Sigmoid colon (tissue), 6 donors: ENCODE measurements at regions not wholly inside any gene's neighbourhood (a gene's known extent, or its start where the extent isn't known, plus 50 kb on each side); places are given as distances from the start of the nearest gene placed in this dataset.

Experiments
- DNase-seq: peaks from one replicate; pipeline ENCODE4 v3.0.0-alpha.2; 2019
- H3K27ac ChIP-seq, 4 donors: fragments of 200-600 bp; sonication (generic); one replicate each; pipeline ENCODE4 v1.5.1; 2016 to 2019; ENCODE audit warnings: mild to moderate bottlenecking in 1 of 4
- H3K27me3 ChIP-seq, 3 donors: fragments of 200-600 bp; sonication (generic); one replicate each; pipeline ENCODE4 v1.5.1; 2019; ENCODE audit warnings: mild to moderate bottlenecking in 1 of 3
- H3K36me3 ChIP-seq, 4 donors: fragments of 200-600 bp; sonication (generic); one replicate each; pipeline ENCODE4 v1.5.1; 2016 to 2019
- H3K4me1 ChIP-seq, 4 donors: fragments of 200-600 bp; sonication (generic); one replicate each; pipeline ENCODE4 v1.5.1; 2017 to 2019
- H3K4me3 ChIP-seq, 4 donors: fragments of 200-600 bp; sonication (generic); one replicate each; pipeline ENCODE4 v1.5.1; 2017 to 2019; ENCODE audit warnings: mild to moderate bottlenecking in 2 of 4, moderate library complexity in 1 of 4
- H3K9me3 ChIP-seq, 4 donors: fragments of 200-600 bp in 3 of 4; sonication (generic) in 3 of 4; one replicate each; pipeline versions ENCODE4 v1.5.1 to v1.6.1; 2013 to 2019
- CTCF ChIP-seq, 4 experiments: fragments of 450-650 bp in 3 of 4; fragments of 200-600 bp in 1 of 4; IDR thresholded peaks; one replicate each; pipeline ENCODE4 v1.5.1; 2016 to 2019; ENCODE audit warnings: antibody characterized with exemption in 4 of 4, mild to moderate bottlenecking in 3 of 4, moderate library complexity in 2 of 4
- EP300 ChIP-seq, 4 donors: sonication (generic); formaldehyde crosslinking; IDR thresholded peaks; one replicate each; pipeline ENCODE4 v1.6.1; 2017; ENCODE audit warnings: antibody characterized with exemption in 4 of 4
- POLR2A ChIP-seq, 2 donors: fragments of 450-650 bp; IDR thresholded peaks; one replicate each; pipeline ENCODE4 v1.6.1; 2016; ENCODE audit warnings: antibody characterized with exemption in 2 of 2, mild to moderate bottlenecking in 2 of 2, moderate library complexity in 2 of 2
- POLR2AphosphoS5 ChIP-seq, 4 donors: sonication (generic); formaldehyde crosslinking; IDR thresholded peaks; one replicate each; pipeline ENCODE4 v1.6.1; 2017; ENCODE audit warnings: antibody characterized with exemption in 4 of 4
- WGBS, 2 donors: extraction: QIAGEN DNeasy Blood & Tissue Kit; methylation state at CpG; one replicate each; pipeline ENCODE4 v1.1.7; 2013; 5-methylcytosine and 5-hydroxymethylcytosine counted together
- intact Hi-C: fragments of 100-400 bp; cut with DNase I; formaldehyde crosslinking; loops from one replicate; pipeline ENCODE4 v1.15.1; 2023
- donor health status: healthy with polysubstance abuse.
- donor health status: healthy.

GRCh38 chr10:62635127-62635526 lies 169.4 kb upstream of the ADO start:
- Histone ChIP-seq H3K36me3 (no peaks in the 10 kb centered on the region), H3K27me3 (no peaks in the 10 kb centered on the region)
- TF ChIP-seq CTCF (IDR thresholded peaks at IDR 0.05) (no peak), POLR2AphosphoS5 (IDR thresholded peaks at IDR 0.05) (no peak), POLR2A (IDR thresholded peaks at IDR 0.05) (no peak), EP300 (IDR thresholded peaks at IDR 0.05) (no peak)

GRCh38 chr10:62636825-62637248 lies 167.7 kb upstream of the ADO start:
- intact Hi-C loops, result no loop called here
- no peaks in the 10 kb centered on the region for H3K9me3 ChIP-seq
- no peaks in the 10 kb centered on the region for H3K27me3 ChIP-seq
- H3K27ac ChIP-seq, result peak overlapping the region in 2 of 4 donors; percentile 17 to 38
- TF ChIP-seq POLR2AphosphoS5 (IDR thresholded peaks at IDR 0.05) (no peak), EP300 (IDR thresholded peaks at IDR 0.05) (no peak), POLR2A (IDR thresholded peaks at IDR 0.05) (no peak), CTCF (IDR thresholded peaks at IDR 0.05) (no peak)
- H3K4me3 ChIP-seq, result no peak overlapping the region
- 71% methylated on average over 3 of the region's 3 CpGs for WGBS, 2 donors
- no peaks in the 10 kb centered on the region for H3K4me1 ChIP-seq
- DNase-seq, result no peak
- no peaks in the 10 kb centered on the region for H3K36me3 ChIP-seq

More at GRCh38 chr10:62635127-62635526, 169.4 kb upstream of the ADO start:
- Histone ChIP-seq H3K4me1 (no peaks in the 10 kb centered on the region), H3K9me3 (no peaks in the 10 kb centered on the region), H3K27ac (no peak overlapping the region), H3K4me3 (no peak overlapping the region)
- DNase-seq, result no peak
- WGBS, 2 donors, result 70 to 79% methylated on average over 3 of the region's 3 CpGs
- intact Hi-C loops, result no loop called here

GRCh38 chr10:62637249-62638061 lies 167.1 kb upstream of the ADO start:
- Histone ChIP-seq H3K4me3 (no peak overlapping the region), H3K27ac (peak overlapping the region in 3 of 4 donors; percentile 17 to 40 (median 38)), H3K9me3 (no peaks in the 10 kb centered on the region), H3K36me3 (no peaks in the 10 kb centered on the region), H3K4me1 (no peaks in the 10 kb centered on the region), H3K27me3 (no peaks in the 10 kb centered on the region)
- no peak for DNase-seq
- TF ChIP-seq EP300 (IDR thresholded peaks at IDR 0.05) (no peak), POLR2AphosphoS5 (IDR thresholded peaks at IDR 0.05) (no peak), POLR2A (IDR thresholded peaks at IDR 0.05) (no peak), CTCF (IDR thresholded peaks at IDR 0.05) (no peak)
- intact Hi-C loops, result no loop called here
- 28 to 49% methylated on average over 9 of the region's 9 CpGs for WGBS, 2 donors

- no peak overlapping the region for H3K4me3 ChIP-seq
- no peaks in the 10 kb centered on the region for H3K27me3 ChIP-seq
- 48 to 67% methylated on average over 7 of the region's 7 CpGs for WGBS, 2 donors
- no peaks in the 10 kb centered on the region for H3K36me3 ChIP-seq
- no peaks in the 10 kb centered on the region for H3K9me3 ChIP-seq
- H3K27ac ChIP-seq, result peak overlapping the region in 3 of 4 donors; percentile 17 to 40 (median 38)
- intact Hi-C loops, result no loop called here
- no peak for DNase-seq
- no peaks in the 10 kb centered on the region for H3K4me1 ChIP-seq
- TF ChIP-seq POLR2AphosphoS5 (IDR thresholded peaks at IDR 0.05) (peak in 1 of 4 donors; percentile 38), EP300 (IDR thresholded peaks at IDR 0.05) (peak in 1 of 4 donors; percentile 22), POLR2A (IDR thresholded peaks at IDR 0.05) (no peak), CTCF (IDR thresholded peaks at IDR 0.05) (no peak)
Observed at GRCh38 chr10:62638062-62638477, 166.4 kb upstream of the ADO start.
